Superior temporal gyrus (tissue), 1 donor: ENCODE measurements at regions not wholly inside any gene's neighbourhood (a gene's known extent, or its start where the extent isn't known, plus 50 kb on each side); places are given as distances from the start of the nearest gene placed in this dataset.

Source experiments
- DNase-seq: peaks from one replicate; pipeline ENCODE4 v3.0.0-alpha.2; 2016; ENCODE audit errors: extremely low spot score

DNA sequence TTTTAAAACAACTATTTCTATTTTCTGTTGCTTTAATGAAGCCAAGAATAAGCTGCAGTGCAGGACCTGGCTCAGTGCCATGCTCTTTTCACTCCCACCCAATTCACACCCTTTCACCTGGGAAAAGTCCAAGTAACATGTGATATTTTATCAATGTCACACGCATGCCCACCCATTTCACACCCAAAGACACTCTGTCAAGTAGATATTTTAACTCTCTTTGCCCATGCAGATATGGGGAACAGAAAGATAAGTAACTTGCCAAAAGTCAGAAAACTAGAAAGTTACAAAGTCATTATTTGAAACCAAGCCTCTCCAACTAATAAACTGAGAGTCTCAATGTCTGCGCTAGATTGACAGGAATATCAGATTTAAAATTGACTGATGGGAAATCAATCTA, 706.7 kb upstream of the PHF14 start:
- DNase-seq, result no peak

- DNase-seq, result no peak
Measured at GRCh38 chr7:10268034-10268433, 705.6 kb upstream of the PHF14 start.

DNA sequence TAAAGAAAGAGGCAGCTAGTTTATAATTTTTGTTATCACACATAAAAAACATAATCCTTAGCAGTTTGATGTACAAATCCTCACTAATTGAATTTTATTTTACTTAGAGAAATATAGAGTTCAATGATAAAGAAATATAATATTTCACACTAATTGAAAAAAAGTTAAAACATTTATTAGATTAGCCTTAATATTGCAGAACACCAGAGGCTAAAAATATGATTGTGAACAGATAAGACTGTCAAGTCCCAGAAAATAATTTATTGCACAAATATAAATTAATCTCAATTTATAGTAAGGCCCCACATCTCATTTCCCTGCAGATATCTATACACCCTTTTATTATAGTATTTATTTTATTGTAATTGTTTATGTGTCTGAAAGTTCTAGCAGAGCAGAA, 690.8 kb upstream of the PHF14 start:
- no peak for DNase-seq

- DNase-seq, result no peak
Measured at GRCh38 chr7:10284001-10284400, 689.7 kb upstream of the PHF14 start.

- no peak for DNase-seq
Measured at GRCh38 chr7:10299384-10299783, 674.3 kb upstream of the PHF14 start.

- no peak for DNase-seq
Measured at GRCh38 chr7:10300577-10300976, 673.1 kb upstream of the PHF14 start.

DNA sequence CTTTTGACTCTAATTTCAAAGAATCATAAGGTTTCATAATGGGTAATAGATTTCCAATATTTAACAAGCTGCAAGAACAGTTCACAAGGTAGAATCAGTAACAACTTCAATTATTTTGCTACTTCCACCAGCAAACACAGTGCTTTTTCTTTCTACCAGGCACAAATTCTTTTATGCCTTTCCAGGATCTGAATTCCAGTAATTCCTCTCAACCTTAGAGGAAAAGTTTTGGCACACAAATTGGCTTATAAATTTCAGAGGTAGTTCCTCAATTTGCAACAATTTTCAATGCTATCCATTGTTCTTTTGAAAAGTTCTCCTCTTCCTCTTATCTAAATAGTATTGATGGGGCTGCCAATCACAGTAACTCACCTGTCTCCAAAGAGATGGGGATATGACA, 665.4 kb upstream of the PHF14 start:
- DNase-seq, result no peak

- DNase-seq, result no peak
Measured at GRCh38 chr7:10312942-10313341, 660.7 kb upstream of the PHF14 start.

DNA sequence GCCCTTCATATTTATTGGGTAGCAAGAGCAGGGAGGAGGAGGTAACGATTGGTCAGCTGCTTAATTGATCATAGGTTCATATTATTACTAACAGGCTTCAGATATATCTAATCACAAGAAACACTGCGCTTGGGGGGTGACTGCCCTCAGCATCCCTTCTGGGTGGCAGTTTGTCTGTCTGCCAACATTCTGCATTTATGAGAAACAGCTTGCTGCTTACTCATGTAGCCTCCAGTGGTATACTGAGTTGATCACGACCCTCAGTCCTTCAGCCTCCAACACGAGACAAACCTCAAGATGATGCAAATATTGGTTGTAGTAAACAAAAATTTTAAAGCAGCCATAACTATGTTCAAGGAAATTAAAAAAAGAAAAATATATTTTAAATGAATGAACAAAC, 657.8 kb upstream of the PHF14 start:
- no peak for DNase-seq

DNA sequence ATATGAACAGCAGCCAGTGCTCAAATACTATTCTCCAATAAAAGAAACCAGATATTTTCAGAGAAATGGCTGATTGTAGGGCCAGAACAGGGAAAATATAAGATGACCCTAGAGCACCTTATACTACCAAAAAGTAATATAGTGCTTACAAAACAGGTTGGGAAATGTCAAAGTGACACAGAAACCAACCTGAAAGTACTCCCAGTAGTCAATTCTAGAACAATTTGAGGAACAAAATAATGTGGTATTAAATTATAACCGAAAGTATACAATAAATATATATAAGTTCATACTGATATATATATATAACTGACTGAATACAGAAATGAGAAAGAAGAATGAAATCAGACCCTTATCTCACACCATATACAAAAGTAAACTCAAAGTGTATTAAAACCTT, 657.2 kb upstream of the PHF14 start:
- DNase-seq, result no peak

GRCh38 chr7:10325395-10325794, 648.3 kb upstream of the PHF14 start:
- DNase-seq, result no peak

- no peak for DNase-seq
Measured at GRCh38 chr7:10343108-10343507, 630.6 kb upstream of the PHF14 start.

GRCh38 chr7:10346032-10346431, 627.6 kb upstream of the PHF14 start:
- no peak for DNase-seq

DNA sequence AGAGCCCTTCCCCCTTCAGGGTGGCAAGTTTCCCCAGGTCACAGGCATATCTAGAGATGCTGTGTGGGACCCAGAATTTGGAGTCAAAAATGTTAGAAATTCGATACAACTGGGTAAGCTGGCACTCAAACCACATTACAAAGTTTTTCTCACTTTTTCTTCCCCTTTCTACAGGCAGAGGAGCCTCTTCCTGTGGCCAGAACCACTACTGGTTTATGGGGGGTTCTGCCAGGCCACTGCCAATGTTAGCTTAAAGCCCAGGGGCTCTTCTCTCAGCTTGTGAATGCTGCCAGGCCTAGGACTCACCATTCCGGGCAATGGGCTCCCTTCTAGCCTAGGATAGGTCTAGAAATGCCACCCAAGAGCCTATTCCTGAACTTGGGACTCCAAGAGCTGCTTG, 617.9 kb upstream of the PHF14 start:
- no peak for DNase-seq

DNA sequence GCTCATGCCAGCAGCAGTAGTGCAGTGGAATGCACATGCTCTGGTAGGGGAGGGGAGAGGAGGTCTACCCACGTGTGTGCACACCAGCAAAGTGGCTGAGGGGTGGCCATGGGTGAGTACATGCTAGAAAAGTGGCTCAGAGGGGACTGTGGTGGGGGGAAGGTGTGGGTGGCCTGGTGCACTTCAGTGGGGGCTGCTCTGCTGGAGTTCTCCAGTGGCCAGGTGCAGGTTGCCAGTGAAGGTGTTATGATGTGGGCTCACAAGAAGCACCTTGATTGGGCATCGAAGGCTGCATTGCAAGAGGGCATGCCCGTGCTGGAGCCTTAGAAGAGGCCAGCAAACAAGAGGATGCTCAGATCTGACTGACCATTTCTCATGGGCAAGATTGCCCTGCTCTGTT, 613.6 kb upstream of the PHF14 start:
- no peak for DNase-seq

DNA sequence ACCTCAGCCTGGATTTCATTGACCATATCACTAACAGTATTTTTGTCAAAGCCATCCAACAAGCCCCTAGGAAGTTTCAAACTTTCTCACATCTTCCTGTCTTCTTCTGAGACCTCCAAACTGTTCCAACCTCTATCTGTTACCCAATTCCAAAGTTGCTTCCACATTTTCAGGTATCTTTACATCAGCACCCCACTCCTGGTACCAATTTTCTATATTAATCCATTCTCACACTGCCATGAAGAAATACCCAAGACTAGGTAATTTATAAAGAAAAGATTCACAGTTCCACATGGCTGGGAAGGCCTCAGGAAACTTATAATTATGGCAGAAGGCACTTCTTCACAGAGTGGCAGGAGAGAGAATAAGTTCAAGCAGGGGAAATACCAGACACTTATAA, 571.9 kb upstream of the PHF14 start:
- no peak for DNase-seq

DNA sequence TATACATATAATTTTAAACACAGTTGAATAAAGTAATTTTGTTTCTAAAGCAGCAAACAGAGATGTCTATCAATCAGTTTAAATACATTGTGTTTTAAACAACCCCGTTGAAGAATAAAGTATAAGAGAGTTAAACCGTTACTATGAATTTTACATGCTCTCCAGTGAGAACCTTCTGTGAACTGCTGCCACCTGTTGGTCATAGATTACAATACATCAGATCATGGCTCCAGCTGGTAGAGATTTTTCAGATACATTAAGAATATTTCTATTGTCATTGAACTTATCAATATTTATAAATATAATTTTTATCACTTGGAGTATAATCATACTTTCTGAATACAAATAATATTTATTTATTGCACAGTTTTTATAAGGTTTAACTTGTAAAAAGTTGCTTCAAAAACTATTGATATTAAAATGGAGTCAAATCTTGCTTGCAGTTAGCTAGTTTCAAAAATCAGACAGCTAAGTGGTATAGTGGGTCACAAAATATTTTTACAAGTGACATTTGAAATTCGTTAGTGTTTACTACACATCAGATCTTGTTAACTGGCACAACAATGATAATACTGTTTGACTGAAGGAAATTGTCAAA, 561.2 kb upstream of the PHF14 start:
- peak; percentile 88 for DNase-seq

DNA sequence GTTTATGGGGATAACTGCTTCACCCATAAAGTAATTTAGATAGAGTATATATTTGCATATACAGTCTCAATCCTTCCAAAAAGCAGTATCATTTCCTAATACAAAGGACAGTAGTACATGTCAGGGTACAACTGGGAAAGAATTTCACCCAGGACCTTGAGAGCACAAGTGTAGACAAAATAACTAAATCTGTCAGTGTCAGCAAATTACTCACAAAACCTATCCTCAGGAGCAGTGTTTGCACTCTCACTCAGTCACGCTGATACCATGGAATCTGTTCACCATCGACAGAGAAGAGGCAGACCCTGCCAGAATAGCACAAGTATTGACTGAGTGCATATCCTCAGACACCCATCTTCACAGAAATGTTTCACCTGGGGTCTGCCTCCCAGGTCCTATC, 554.7 kb upstream of the PHF14 start:
- DNase-seq, result no peak

GRCh38 chr7:10429031-10429430, 544.6 kb upstream of the PHF14 start:
- no peak for DNase-seq

DNA sequence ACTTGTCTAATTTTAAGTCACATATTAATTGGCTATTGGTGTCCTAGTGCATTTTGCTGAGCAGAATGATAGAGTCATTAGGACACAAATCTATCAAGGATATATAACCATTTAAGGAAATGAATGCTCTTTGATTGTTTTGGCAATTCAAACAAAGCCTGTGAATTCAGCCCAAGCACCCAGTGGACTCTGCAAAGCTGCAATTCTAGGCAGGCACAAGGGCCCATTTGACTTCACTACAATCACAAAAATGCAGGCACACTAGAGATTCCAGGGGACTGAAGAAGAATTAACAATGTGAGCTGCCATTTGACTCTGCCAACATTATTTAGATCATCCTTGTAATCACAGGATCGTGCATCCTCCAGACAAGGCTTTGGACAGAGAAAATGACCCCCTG, 544.2 kb upstream of the PHF14 start:
- DNase-seq, result peak; percentile 62

GRCh38 chr7:10436302-10436701, 537.4 kb upstream of the PHF14 start:
- DNase-seq, result no peak

- DNase-seq, result no peak
Measured at GRCh38 chr7:10439027-10439426, 534.6 kb upstream of the PHF14 start.

GRCh38 chr7:10455936-10456335, 517.7 kb upstream of the PHF14 start:
- no peak for DNase-seq

- DNase-seq, result no peak
Measured at GRCh38 chr7:10460474-10460873, 513.2 kb upstream of the PHF14 start.

- no peak for DNase-seq
Measured at GRCh38 chr7:10463701-10464100, 510.0 kb upstream of the PHF14 start.
